Neural progenitor cell (in vitro differentiated cells): ENCODE measurements at regions not wholly inside any gene's neighbourhood (a gene's known extent, or its start where the extent isn't known, plus 50 kb on each side); places are given as distances from the start of the nearest gene placed in this dataset.

Experiments
- DNase-seq: peaks from one replicate; pipeline ENCODE4 v3.0.0-alpha.2; 2016; ENCODE audit warnings: low spot score
- H2AFZ ChIP-seq: fragments of 200-600 bp; sonication (generic); replicated peaks from 2 replicates; pipeline ENCODE4 v1.6.1; 2016; ENCODE audit warnings: antibody characterized with exemption
- H3F3A ChIP-seq: fragments of 200-600 bp; sonication (generic); 2 replicates; pipeline ENCODE4 v1.6.1; 2016; ENCODE audit warnings: antibody characterized with exemption, low read depth
- H3K27ac ChIP-seq: fragments of 200-600 bp; sonication (generic); 2 replicates; pipeline ENCODE4 v1.5.1; 2016; ENCODE audit warnings: mild to moderate bottlenecking
- H3K27me3 ChIP-seq: fragments of 200-600 bp; sonication (generic); 2 replicates; pipeline ENCODE4 v1.6.1; 2016; ENCODE audit warnings: mild to moderate bottlenecking, moderate library complexity
- H3K36me3 ChIP-seq: fragments of 200-600 bp; sonication (generic); 2 replicates; pipeline ENCODE4 v1.5.1; 2016
- H3K4me1 ChIP-seq: fragments of 200-600 bp; sonication (generic); 2 replicates; pipeline ENCODE4 v1.6.1; 2016; ENCODE audit warnings: mixed run types
- H3K4me2 ChIP-seq: fragments of 200-600 bp; sonication (generic); 2 replicates; pipeline ENCODE4 v1.6.1; 2016
- H3K4me3 ChIP-seq: fragments of 200-600 bp; sonication (generic); 2 replicates; pipeline ENCODE4 v1.5.1; 2016
- H3K79me2 ChIP-seq: fragments of 200-600 bp; sonication (generic); 2 replicates; pipeline ENCODE4 v1.6.1; 2016; ENCODE audit warnings: low read depth
- H3K9ac ChIP-seq: fragments of 200-600 bp; sonication (generic); 2 replicates; pipeline ENCODE4 v1.6.1; 2016
- H3K9me3 ChIP-seq: fragments of 200-600 bp; sonication (generic); 2 replicates; pipeline ENCODE4 v1.5.1; 2016; ENCODE audit warnings: low read depth
- H4K20me1 ChIP-seq: fragments of 200-600 bp; sonication (generic); 2 replicates; pipeline ENCODE4 v1.6.1; 2016; ENCODE audit warnings: low read depth
- H3K27ac Mint-ChIP-seq: 3 replicates; pipeline ENCODE4 v1.8.0; 2021; ENCODE audit warnings: mixed read lengths
- H3K27me3 Mint-ChIP-seq: 2 replicates; pipeline ENCODE4 v1.8.0; 2022; ENCODE audit warnings: low read depth, mild to moderate bottlenecking, inconsistent platforms, moderate library complexity, mixed read lengths; ENCODE audit not compliant: insufficient read depth
- H3K36me3 Mint-ChIP-seq: 3 replicates; pipeline ENCODE4 v1.8.0; 2021; ENCODE audit warnings: mixed read lengths
- H3K4me1 Mint-ChIP-seq: 3 replicates; pipeline ENCODE4 v1.8.0; 2021; ENCODE audit warnings: mixed read lengths
- H3K4me3 Mint-ChIP-seq: 3 replicates; pipeline ENCODE4 v1.8.0; 2021; ENCODE audit warnings: mild to moderate bottlenecking, moderate library complexity, mixed read lengths
- H3K9me3 Mint-ChIP-seq: 3 replicates; pipeline ENCODE4 v1.8.0; 2020; ENCODE audit warnings: mixed read lengths
- CTCF ChIP-seq: fragments of 200-600 bp; sonication (generic); IDR thresholded peaks from 2 replicates; pipeline ENCODE4 v1.5.1; 2017; ENCODE audit warnings: antibody characterized with exemption, mild to moderate bottlenecking
- EZH2 ChIP-seq: fragments of 200-600 bp; sonication (generic); IDR thresholded peaks from 2 replicates; pipeline ENCODE4 v1.6.1; 2017; ENCODE audit warnings: antibody characterized with exemption, mild to moderate bottlenecking, moderate library complexity
- EZH2phosphoT487 ChIP-seq: fragments of 200-600 bp; sonication (generic); IDR thresholded peaks from 2 replicates; pipeline ENCODE4 v1.6.1; 2017; ENCODE audit warnings: antibody characterized with exemption

GRCh38 chr21:36624105-36624504, 74.8 kb upstream of the SIM2 start:
- no peak overlapping the region for H3K9ac ChIP-seq
- no peak overlapping the region for H3K27ac ChIP-seq
- Mint-ChIP-seq H3K4me3 (no peak overlapping the region), H3K27ac (no peak overlapping the region), H3K9me3 (peaks cover 9% of the 10 kb centered on the region), H3K27me3 (peaks cover 3% of the 10 kb centered on the region), H3K36me3 (no peaks in the 10 kb centered on the region), H3K4me1 (no peaks in the 10 kb centered on the region)
- DNase-seq: no peak
- peaks cover 4% of the 10 kb centered on the region for H3K27me3 ChIP-seq
- H3K4me1 ChIP-seq: no peaks in the 10 kb centered on the region
- H3F3A ChIP-seq: no peaks in the 10 kb centered on the region
- no peak overlapping the region for H2AFZ ChIP-seq
- H3K79me2 ChIP-seq: no peaks in the 10 kb centered on the region
- no peaks in the 10 kb centered on the region for H4K20me1 ChIP-seq
- no peak for TF ChIP-seq CTCF
- no peak for TF ChIP-seq EZH2
- no peak for TF ChIP-seq EZH2phosphoT487
- H3K4me3 ChIP-seq: no peak overlapping the region
- H3K9me3 ChIP-seq: no peaks in the 10 kb centered on the region
- no peaks in the 10 kb centered on the region for H3K36me3 ChIP-seq
- no peak overlapping the region for H3K4me2 ChIP-seq

- H3K27ac Mint-ChIP-seq: no peak overlapping the region
- Histone ChIP-seq H3K36me3 (no peaks in the 10 kb centered on the region), H3K79me2 (no peaks in the 10 kb centered on the region), H3K27me3 (peaks cover 23% of the 10 kb centered on the region), H3K9me3 (no peaks in the 10 kb centered on the region), H3K4me1 (no peaks in the 10 kb centered on the region), H3K9ac (no peak overlapping the region), H3F3A (no peaks in the 10 kb centered on the region), H3K4me3 (no peak overlapping the region), H2AFZ (no peak overlapping the region), H3K4me2 (no peak overlapping the region), H3K27ac (no peak overlapping the region), H4K20me1 (no peaks in the 10 kb centered on the region)
- H3K36me3 Mint-ChIP-seq: no peaks in the 10 kb centered on the region
- H3K4me1 Mint-ChIP-seq: no peaks in the 10 kb centered on the region
- no peak overlapping the region for H3K4me3 Mint-ChIP-seq
- H3K27me3 Mint-ChIP-seq: peaks cover 8% of the 10 kb centered on the region
- peaks cover 6% of the 10 kb centered on the region for H3K9me3 Mint-ChIP-seq
- no peak for DNase-seq
- TF ChIP-seq CTCF (no peak), EZH2 (no peak), EZH2phosphoT487 (no peak)
These were observed 72.1 kb upstream of the SIM2 start for GRCh38 chr21:36626791-36627190.

GRCh38 chr21:36627242-36627641, 71.7 kb upstream of the SIM2 start:
- H3K27me3 ChIP-seq: peaks cover 23% of the 10 kb centered on the region
- H4K20me1 ChIP-seq: no peaks in the 10 kb centered on the region
- H3K9me3 ChIP-seq: no peaks in the 10 kb centered on the region
- H3K9me3 Mint-ChIP-seq: peaks cover 6% of the 10 kb centered on the region
- H3K4me1 Mint-ChIP-seq: no peaks in the 10 kb centered on the region
- H3K79me2 ChIP-seq: no peaks in the 10 kb centered on the region
- no peak for DNase-seq
- H3K4me2 ChIP-seq: no peak overlapping the region
- no peaks in the 10 kb centered on the region for H3K4me1 ChIP-seq
- no peaks in the 10 kb centered on the region for H3F3A ChIP-seq
- no peak overlapping the region for H3K27ac ChIP-seq
- H3K36me3 Mint-ChIP-seq: no peaks in the 10 kb centered on the region
- TF ChIP-seq EZH2phosphoT487 (no peak), EZH2 (no peak), CTCF (no peak)
- H3K9ac ChIP-seq: no peak overlapping the region
- H3K4me3 ChIP-seq: no peak overlapping the region
- no peak overlapping the region for H2AFZ ChIP-seq
- no peak overlapping the region for H3K4me3 Mint-ChIP-seq
- H3K36me3 ChIP-seq: no peaks in the 10 kb centered on the region
- peaks cover 11% of the 10 kb centered on the region for H3K27me3 Mint-ChIP-seq
- H3K27ac Mint-ChIP-seq: no peak overlapping the region
